HepG2 (cell line): ENCODE measurements at regions not wholly inside any gene's neighbourhood (a gene's known extent, or its start where the extent isn't known, plus 50 kb on each side); places are given as distances from the start of the nearest gene placed in this dataset.

ENCODE experiments used
- ATAC-seq: fragments of 200-7000 bp; cut with Tn5 transposase; 3 replicates; pipeline ENCODE4 v1.9.1; 2020; ENCODE audit warnings: mild to moderate bottlenecking, moderate library complexity
- BruUV-seq: library from RNA; stranded (reverse); fragments of 400-500 nt; replicated peaks from 2 replicates; lab custom pipeline; 2021; lab: Mats Ljungman, UMichigan
- CTCF ChIA-PET: fragments of 300-600 bp; formaldehyde crosslinking; extraction: SDS; loops from one replicate; lab custom pipeline; 2021; ENCODE audit warnings: low total read pairs, inconsistent platforms, low intra/inter-chr PET ratio; lab: Yijun Ruan, JAX
- POLR2A ChIA-PET: fragments of 350-600 bp; sonication (Branson Sonifier 250); formaldehyde crosslinking; loops from one replicate; lab custom pipeline; 2020; ENCODE audit warnings: antibody characterized with exemption, inconsistent platforms; lab: Yijun Ruan, JAX
- DNase-seq: peaks from one replicate; pipeline ENCODE4 v3.0.0-alpha.2; 2015; ENCODE audit warnings: low spot score
- FAIRE-seq: peaks from 3 replicates; lab custom pipeline; 2011; peaks lifted over from hg19 to GRCh38; lab: Jason Lieb, UNC
- H2AFZ ChIP-seq: one replicate; pipeline ENCODE4 v1.6.1; 2011; ENCODE audit warnings: low read length, inconsistent platforms
- H3K27ac ChIP-seq: fragments of 300-600 bp; 3 replicates; pipeline ENCODE4 v1.8.0; 2011; ENCODE audit warnings: mixed run types, mild to moderate bottlenecking, mixed read lengths, low read length, inconsistent platforms; ENCODE audit not compliant: insufficient read depth; ENCODE audit errors: extremely low read length
- H3K27me3 ChIP-seq, 2 experiments: fragments of 200-600 bp in 1 of 2; 2 replicates in 1 of 2; 3 replicates in 1 of 2; pipeline versions ENCODE4 v1.6.0 to v1.8.0; 2011; ENCODE audit warnings: low read length in 2 of 2, mild to moderate bottlenecking in 2 of 2, moderate library complexity in 2 of 2, inconsistent platforms in 1 of 2; ENCODE audit not compliant: insufficient read depth in 2 of 2, control insufficient read depth in 1 of 2
- H3K36me3 ChIP-seq, 2 experiments: fragments of 200-600 bp in 1 of 2; replicated peaks in 1 of 2; 2 replicates in 1 of 2; 3 replicates in 1 of 2; pipeline versions ENCODE4 v1.5.1 to v1.8.0; 2011; ENCODE audit warnings: low read length in 2 of 2, inconsistent platforms in 1 of 2; ENCODE audit not compliant: insufficient read depth in 2 of 2, control insufficient read depth in 1 of 2
- H3K4me1 ChIP-seq: 2 replicates; pipeline ENCODE4 v1.5.1; 2012; ENCODE audit warnings: low read length, inconsistent platforms; ENCODE audit not compliant: insufficient read depth
- H3K4me2 ChIP-seq: 2 replicates; pipeline ENCODE4 v1.6.0; 2011; ENCODE audit warnings: low read depth, low read length, inconsistent platforms
- H3K4me3 ChIP-seq, 3 experiments: fragments of 200-600 bp in 1 of 3; sonication (generic), shearing (Covaris generic) in 1 of 3; replicated peaks in 1 of 3; 2 replicates each; pipeline ENCODE4 v1.5.1; 2011 to 2016; ENCODE audit warnings: low read length in 3 of 3, inconsistent platforms in 2 of 3, low read depth in 2 of 3, mild to moderate bottlenecking in 2 of 3, control low read depth in 1 of 3, mixed read lengths in 1 of 3; ENCODE audit not compliant: insufficient read depth in 1 of 3
- H3K79me2 ChIP-seq: one replicate; pipeline ENCODE4 v1.6.1; 2011; ENCODE audit warnings: low read length, inconsistent platforms; ENCODE audit not compliant: insufficient read depth
- H3K9ac ChIP-seq: 2 replicates; pipeline ENCODE4 v1.6.0; 2011; ENCODE audit warnings: mild to moderate bottlenecking, low read depth, low read length, inconsistent platforms; ENCODE audit not compliant: insufficient read depth
- H3K9me3 ChIP-seq: 2 replicates; pipeline ENCODE4 v1.5.1; 2012; ENCODE audit warnings: mild to moderate bottlenecking, low read length
- H4K20me1 ChIP-seq: 2 replicates; pipeline ENCODE4 v1.6.0; 2011; ENCODE audit warnings: inconsistent platforms, mild to moderate bottlenecking, low read length, moderate library complexity; ENCODE audit not compliant: insufficient read depth
- AHDC1 ChIP-seq: sonication (generic); formaldehyde crosslinking; IDR thresholded peaks from 2 replicates; pipeline ENCODE4 v1.5.1; 2020; ENCODE audit warnings: mild to moderate bottlenecking, missing genetic modification reagents, borderline replicate concordance
- GTF3A ChIP-seq: sonication (generic); formaldehyde crosslinking; conservative IDR thresholded peaks from 2 replicates; pipeline ENCODE4 v1.4.0; 2020; ENCODE audit warnings: mild to moderate bottlenecking, missing genetic modification reagents
- HDAC6 ChIP-seq: fragments of 200-600 bp; sonication (generic); IDR thresholded peaks from 2 replicates; pipeline ENCODE4 v1.7.0; 2017; ENCODE audit warnings: mild to moderate bottlenecking, antibody characterized with exemption, low read length, low read depth
- HNRNPH1 ChIP-seq: fragments of 200-400 bp; formaldehyde crosslinking; optimal IDR thresholded peaks from 2 replicates; pipeline ENCODE3; 2017; ENCODE audit warnings: mild to moderate bottlenecking, low read depth, low read length
- KAT8 ChIP-seq: IDR thresholded peaks from 2 replicates; pipeline ENCODE4 v1.6.1; 2016; ENCODE audit warnings: missing genetic modification reagents, missing compliant biosample characterization
- MED1 ChIP-seq: sonication (generic); formaldehyde crosslinking; IDR thresholded peaks from 2 replicates; pipeline ENCODE4 v1.4.0; 2020; ENCODE audit warnings: missing genetic modification reagents
- MIER3 ChIP-seq: IDR thresholded peaks from 2 replicates; pipeline ENCODE4 v1.6.1; 2016; ENCODE audit warnings: missing compliant biosample characterization, borderline replicate concordance
- NR3C1 ChIP-seq: sonication (generic); formaldehyde crosslinking; IDR thresholded peaks from 2 replicates; pipeline ENCODE4 v1.4.0; 2020; ENCODE audit warnings: missing genetic modification reagents
- PLSCR1 ChIP-seq: sonication (generic); formaldehyde crosslinking; IDR thresholded peaks from 2 replicates; pipeline ENCODE4 v1.5.0; 2020; ENCODE audit warnings: missing genetic modification reagents, mild to moderate bottlenecking, borderline replicate concordance
- RAD51 ChIP-seq: fragments of 450-650 bp; IDR thresholded peaks from 2 replicates; pipeline ENCODE4 v1.6.1; 2016; ENCODE audit warnings: borderline replicate concordance
- THAP8 ChIP-seq: sonication (generic); formaldehyde crosslinking; IDR thresholded peaks from 2 replicates; pipeline ENCODE4 v1.5.1; 2020; ENCODE audit warnings: missing genetic modification reagents, mild to moderate bottlenecking, borderline replicate concordance
- XBP1 ChIP-seq: sonication (generic); formaldehyde crosslinking; IDR thresholded peaks from 2 replicates; pipeline ENCODE4 v1.5.0; 2020; ENCODE audit warnings: missing genetic modification reagents
- ZNF430 ChIP-seq: sonication (generic); formaldehyde crosslinking; IDR thresholded peaks from 2 replicates; pipeline ENCODE4 v1.9.0; 2021; ENCODE audit warnings: mild to moderate bottlenecking, missing genetic modification reagents
- ZNF512 ChIP-seq: sonication (generic); formaldehyde crosslinking; IDR thresholded peaks from 2 replicates; pipeline ENCODE4 v1.4.0; 2020; ENCODE audit warnings: mild to moderate bottlenecking, missing genetic modification reagents
- ZNF546 ChIP-seq: sonication (generic); formaldehyde crosslinking; conservative IDR thresholded peaks from 2 replicates; pipeline ENCODE4 v1.8.1; 2023; ENCODE audit warnings: mild to moderate bottlenecking, missing genetic modification reagents
- ZNF563 ChIP-seq: sonication (generic); formaldehyde crosslinking; IDR thresholded peaks from 2 replicates; pipeline ENCODE4 v1.8.0; 2022; ENCODE audit warnings: mild to moderate bottlenecking, moderate library complexity, missing genetic modification reagents
- WGBS: methylation state at CpG from one replicate; pipeline ENCODE4 v1.1.6; 2017; ENCODE audit warnings: low lambda C conversion rate; 5-methylcytosine and 5-hydroxymethylcytosine counted together
- in situ Hi-C: cut with HindIII; loops from 2 replicates; pipeline ENCODE4 v1.10.0; 2017; ENCODE audit warnings: low pct_unique_long_range_greater_than_20kb; ENCODE audit not compliant: extremely low pct_ligation_motif_present
- intact Hi-C: fragments of 100-400 bp; cut with micrococcal nuclease; formaldehyde crosslinking; loops from one replicate; pipeline ENCODE4 v1.10.0; 2022; ENCODE audit not compliant: unreplicated experiment

GRCh38 chr13:85379991-85380390 is 419.2 kb downstream of the SLITRK6 start (continued):
- TF ChIP-seq AHDC1 (CRISPR knock-in tag) (no peak), HNRNPH1 (no peak), THAP8 (CRISPR knock-in tag) (no peak), HDAC6 (no peak)

GRCh38 chr13:85379433-85379832 is 419.8 kb downstream of the SLITRK6 start:
- no peak overlapping the region for H3K4me3 ChIP-seq
- in situ Hi-C loops (no loop called here), intact Hi-C loops (no loop called here)
- no peak overlapping the region; the same call in 1 of the 2 replicates for H3K4me2 ChIP-seq
- DNase-seq (no peak), ATAC-seq (no peak), FAIRE-seq (no peak)
- no peaks in the 10 kb centered on the region for H4K20me1 ChIP-seq
- no peaks in the 10 kb centered on the region for H3K4me1 ChIP-seq
- no peak overlapping the region for H3K27ac ChIP-seq
- POLR2A ChIA-PET: no interaction called here
- no peaks in the 10 kb centered on the region for H3K9me3 ChIP-seq
- no TSS peak for BruUV-seq
- no peaks in the 10 kb centered on the region for H3K27me3 ChIP-seq
- H3K9ac ChIP-seq: no peak overlapping the region
- no peaks in the 10 kb centered on the region for H3K79me2 ChIP-seq
- CTCF ChIA-PET: no interaction called here
- no peaks in the 10 kb centered on the region for H3K36me3 ChIP-seq
- TF ChIP-seq PLSCR1 (CRISPR knock-in tag): no peak
- TF ChIP-seq XBP1 (CRISPR knock-in tag): no peak
- TF ChIP-seq ZNF546 (CRISPR knock-in tag): no peak
- no peak for TF ChIP-seq ZNF563 (CRISPR knock-in tag)
- no peak for TF ChIP-seq KAT8
- TF ChIP-seq RAD51: no peak
- no peak for TF ChIP-seq GTF3A (CRISPR knock-in tag)
- TF ChIP-seq MED1 (CRISPR knock-in tag): no peak
- TF ChIP-seq ZNF430 (CRISPR knock-in tag): no peak
- TF ChIP-seq MIER3: no peak
- no peak for TF ChIP-seq ZNF512
- TF ChIP-seq NR3C1 (CRISPR knock-in tag): no peak
- WGBS: 0% methylated on average over 3 of the region's 3 CpGs
- no peak overlapping the region for H2AFZ ChIP-seq
